Anterior cingulate cortex (tissue), 58 donors: ENCODE measurements at regions not wholly inside any gene's neighbourhood (a gene's known extent, or its start where the extent isn't known, plus 50 kb on each side); places are given as distances from the start of the nearest gene placed in this dataset.

Source experiments
- DNase-seq, 58 donors: peaks; one replicate each; lab custom pipeline; 2025; lab: John Stamatoyannopoulos, UW

DNA sequence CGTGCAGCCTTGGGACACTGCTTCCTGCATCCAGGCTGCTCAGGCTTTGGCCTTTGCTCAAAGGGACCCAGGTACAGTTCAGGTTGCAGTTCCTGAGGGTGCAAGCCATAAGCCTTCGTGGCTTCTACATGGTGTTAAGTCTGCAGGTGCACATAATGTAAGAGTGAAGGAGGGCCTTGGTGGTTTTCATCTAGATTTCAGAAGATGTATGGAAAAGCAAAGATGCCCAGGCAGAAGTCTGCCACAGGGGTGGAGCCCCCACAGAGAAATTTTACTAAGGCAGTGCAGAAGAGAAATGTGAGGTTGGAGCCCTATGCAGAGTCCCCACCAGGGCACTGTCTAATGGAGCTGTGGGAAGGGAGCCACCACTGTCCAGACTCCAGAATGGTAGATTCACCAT lies 200.9 kb downstream of the ICE1 start:
- no peak for DNase-seq

DNA sequence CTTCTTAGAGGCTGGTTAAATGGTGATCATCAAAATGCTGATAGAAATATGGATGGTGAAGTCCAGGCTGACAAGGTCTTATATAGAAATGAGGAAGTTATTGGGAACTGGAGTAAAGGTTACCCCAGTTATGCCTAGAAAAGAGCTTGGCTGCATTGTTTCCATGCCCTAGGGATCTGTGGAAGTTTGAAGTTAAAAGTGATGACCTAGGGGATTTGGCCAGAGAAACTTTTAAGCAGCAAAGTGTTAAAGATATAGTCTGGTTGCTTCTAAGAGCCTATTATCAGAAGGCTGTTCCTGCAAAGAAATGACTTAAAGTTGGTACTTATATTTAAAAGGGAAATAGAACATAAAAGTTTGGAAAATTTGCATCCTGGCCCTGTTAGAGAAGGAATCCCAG lies 200.3 kb downstream of the ICE1 start:
- no peak for DNase-seq

DNA sequence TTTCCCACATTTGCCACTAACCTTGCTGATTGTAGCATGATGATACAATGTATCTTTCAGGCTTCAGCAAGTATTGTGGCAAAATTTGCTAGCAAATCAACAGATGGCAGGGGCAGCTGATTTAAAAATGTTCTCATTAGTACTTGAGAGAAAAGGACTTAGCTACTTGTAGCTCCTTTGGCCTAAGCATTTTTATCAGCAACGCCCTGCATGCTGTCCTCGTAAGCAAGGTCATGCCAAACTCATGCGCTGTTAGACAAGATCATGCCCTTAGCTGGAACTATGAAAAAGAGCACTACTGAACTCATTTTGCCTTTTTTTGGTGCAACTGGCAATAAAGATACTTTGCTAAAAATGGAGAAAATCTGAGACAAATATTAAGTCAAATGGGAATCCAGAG lies 197.1 kb downstream of the ICE1 start:
- DNase-seq = no peak

DNA sequence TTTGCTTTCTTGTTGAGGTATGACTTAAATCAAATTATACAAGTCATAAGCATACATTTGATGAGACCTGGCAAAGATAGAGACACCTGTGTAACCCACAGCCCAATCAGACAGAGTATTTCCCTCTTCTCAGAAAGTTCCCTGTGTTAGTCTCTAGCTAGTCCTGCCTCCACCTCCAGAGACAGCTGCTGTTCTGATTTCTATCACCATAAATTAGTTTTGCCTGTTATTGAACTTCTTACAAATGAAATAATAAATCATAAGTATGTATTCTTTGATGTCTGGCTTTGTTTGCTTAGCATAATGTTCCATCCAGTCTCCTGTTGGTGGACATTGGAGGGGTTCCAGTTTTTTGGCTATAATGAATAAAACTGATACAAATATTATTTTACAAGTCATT lies 194.5 kb downstream of the ICE1 start:
- no peak for DNase-seq

DNA sequence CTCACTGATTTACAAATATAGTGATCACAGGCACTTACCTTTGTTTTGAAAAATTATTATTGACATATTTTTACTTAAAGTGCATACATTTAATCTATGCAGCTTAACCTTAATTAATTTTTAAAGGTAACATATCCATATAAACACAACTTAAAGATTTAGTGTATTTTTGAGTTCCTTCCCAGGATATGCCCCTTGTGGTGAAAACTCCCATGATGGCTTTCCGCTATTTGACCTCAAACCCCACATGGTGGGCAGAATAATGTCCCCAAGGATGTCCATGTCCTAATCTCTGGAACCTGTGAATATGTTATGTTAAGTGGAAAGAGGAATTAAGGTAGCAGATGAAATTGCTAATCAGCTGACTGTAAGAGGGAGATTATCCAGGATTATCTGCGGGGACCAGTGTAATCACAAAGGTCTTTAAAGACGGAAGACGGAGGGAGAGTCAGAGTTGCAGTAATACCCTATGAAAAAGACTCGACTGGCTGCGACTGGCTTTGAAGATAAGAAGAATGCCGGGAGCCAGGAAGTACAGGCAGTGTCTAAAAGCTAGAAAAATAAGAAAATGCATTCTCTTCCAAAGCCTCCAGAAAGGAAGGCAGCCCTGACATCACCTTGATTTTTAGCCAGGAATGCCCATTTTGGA lies 193.9 kb downstream of the ICE1 start:
- DNase-seq = no peak

DNA sequence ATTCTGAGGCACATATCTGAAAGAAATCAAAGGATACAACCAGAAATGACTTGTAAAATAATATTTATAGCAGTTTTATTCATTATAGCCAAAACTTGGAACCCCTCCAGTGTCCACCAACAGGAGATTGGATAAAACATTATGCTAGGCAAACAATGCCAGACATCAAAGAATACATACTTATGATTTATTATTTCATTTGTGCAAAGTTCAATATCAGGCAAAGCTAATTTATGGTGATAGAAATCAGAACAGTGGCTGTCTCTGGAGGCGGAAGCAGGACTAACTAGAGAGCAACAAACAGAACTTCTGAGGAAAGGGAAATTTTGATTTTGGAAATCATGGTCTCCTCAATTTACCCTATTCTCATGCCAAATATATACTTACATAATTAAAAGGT lies 193.1 kb downstream of the ICE1 start:
- no peak for DNase-seq

DNA sequence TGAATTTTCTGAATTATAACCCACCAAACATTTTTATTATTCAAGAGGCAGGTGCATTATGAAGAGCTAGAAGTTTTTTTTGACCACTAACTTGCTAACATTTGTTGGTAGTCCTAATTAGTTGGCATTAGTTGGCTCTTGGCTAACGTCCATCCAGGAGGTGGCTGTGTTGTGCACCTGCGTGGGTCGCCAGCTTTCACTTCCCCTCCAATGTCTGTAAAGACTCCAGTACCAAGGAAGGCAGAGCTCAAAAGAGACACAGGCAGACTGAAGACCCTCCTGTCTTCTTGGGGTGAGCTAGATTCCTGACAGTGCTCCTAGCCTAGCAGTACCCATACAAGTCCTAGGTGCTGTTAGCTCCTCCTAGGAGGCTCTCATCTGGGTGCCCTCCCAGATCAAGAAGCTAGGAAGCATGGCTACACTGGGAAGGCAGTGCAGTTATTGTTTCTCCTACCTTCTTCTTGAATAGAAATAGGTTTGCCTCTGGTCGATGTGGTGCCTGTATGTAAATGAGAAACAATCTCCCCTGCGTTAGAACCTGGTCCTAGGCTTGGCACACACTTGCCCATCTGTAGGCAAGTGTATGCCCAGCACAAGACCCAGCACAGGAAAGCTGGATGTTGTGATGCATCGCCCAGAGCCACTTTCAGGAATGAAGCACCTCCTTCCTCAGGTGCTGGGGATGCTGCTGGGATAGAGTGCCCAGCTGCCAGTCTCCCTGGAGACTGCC lies 190.9 kb downstream of the ICE1 start:
- no peak for DNase-seq

GRCh38 chr5:5612096-5612495 lies 189.6 kb downstream of the ICE1 start:
- DNase-seq = no peak

DNA sequence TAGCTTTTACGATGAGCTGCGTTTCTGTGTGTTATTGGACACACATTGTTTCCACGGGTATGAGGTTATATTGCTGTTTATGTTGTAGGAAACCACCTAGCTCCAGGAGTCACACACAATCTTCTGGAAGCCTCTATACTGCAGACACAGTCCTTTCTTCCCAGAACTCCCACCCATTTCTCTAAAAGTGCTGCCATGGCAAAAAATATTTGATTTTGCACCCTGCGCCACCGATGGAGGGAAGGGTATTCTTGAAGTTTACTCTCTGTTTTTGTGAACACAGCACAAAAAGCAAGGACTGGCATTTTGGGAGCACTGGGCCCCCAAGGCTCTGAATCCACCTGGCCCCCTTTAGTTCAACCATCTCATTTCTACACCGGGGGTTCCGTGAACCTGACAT lies 187.5 kb downstream of the ICE1 start:
- no peak for DNase-seq

- DNase-seq = no peak
Measured at GRCh38 chr5:5605170-5605764, 182.8 kb downstream of the ICE1 start.

DNA sequence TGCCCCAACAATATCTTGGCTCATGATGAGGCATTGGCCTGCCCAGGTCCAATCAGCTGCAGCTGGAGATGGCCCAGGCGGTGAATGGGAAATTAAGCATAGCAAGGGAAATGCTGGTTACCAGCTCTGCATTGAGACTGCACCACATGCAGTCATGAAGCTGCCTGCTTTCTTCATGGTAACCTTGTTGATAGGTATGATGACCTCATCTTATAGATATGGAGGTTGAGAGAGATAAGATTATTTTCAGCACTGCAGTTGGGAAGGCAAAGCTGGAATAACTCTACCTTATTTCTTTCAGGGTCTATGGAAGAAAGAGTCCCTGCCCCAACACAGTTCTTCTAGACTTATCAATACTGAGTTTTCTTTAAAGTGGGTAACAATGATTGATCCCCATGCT lies 180.1 kb downstream of the ICE1 start:
- no peak for DNase-seq

- DNase-seq = no peak
Measured at GRCh38 chr5:5598547-5599113, 176.2 kb downstream of the ICE1 start.

DNA sequence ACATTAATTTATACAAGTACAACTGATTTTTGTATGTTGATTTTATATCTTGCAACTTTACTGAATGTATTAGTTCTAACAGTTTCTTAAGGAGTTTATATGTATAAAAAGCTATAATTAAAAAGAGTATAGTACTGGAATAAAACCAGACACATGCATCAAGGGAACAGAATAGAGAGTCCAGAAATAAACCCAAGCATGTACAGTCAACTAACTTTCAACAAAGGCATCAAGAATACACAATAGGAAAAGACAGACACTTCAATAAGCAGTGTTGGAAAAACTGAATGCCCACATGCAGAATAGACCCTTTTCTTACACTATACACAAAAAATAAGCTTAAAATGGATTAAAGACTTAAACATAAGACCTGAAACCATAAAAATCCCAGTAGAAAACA lies 170.9 kb downstream of the ICE1 start:
- DNase-seq = no peak

- DNase-seq = no peak
Measured at GRCh38 chr5:5592541-5592940, 170.1 kb downstream of the ICE1 start.

DNA sequence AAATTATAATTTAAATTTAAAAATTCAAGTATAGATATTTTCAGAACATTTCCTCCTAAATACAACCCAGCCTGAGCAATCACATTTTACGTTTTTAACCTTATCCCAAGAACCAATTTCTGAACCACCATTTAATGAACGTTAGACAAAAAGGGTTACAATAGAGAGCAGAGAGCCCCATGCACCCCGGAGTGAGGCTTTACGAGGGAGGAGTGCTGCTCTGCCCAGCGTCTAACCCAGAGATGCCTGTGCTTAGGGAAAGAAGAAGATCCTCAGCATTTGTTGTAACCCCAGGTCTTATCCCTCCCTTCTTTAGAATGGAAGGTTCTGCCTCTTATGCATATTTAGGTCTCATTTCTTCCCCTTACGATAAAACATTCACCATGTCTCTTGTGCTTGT lies 169.1 kb downstream of the ICE1 start:
- no peak for DNase-seq

- no peak for DNase-seq
Measured at GRCh38 chr5:5589857-5590256, 167.4 kb downstream of the ICE1 start.

DNA sequence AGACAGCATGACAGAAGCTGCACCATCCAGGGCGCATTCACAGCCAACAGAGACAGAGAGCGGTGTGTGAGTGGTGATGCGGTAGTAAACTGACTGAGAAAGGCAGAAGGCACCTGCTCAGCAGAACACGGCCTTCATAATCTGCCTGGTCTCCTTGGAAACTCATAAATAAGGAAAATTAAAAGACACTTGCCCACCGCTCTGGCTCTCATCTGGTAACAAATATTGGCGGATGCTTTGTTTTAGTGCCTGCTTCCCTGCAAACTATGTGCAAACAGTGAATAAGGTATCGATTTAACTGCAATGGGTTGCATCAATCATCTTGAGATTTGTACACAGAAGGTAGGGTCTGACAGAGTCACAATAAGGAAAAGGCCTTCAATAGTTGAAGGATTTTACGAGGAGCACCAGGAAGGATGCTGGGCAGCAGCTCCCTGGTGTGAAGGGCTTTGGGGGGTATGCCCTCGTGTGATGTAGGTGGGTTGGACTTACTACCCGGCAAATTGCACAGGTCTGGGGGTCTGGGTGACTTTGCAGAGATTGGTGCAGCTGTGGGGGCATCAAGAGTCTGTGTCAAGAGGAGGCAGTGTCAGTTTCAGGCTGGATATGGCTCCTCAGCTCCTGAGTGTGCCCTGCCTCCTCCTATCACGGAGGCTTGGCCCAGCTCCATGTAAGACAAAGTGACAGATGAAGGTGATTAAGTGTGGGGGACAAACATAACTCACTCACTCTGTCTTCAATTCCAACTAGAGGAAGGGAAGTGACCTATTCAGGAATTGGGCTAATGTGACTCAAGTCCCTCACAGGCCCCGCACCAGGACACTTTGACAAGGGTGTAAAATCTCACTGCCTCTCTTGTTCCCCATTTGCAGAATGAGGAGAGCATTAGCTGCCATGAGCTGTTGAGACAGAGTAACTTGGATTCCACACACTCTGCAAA lies 166.7 kb downstream of the ICE1 start:
- DNase-seq = no peak

DNA sequence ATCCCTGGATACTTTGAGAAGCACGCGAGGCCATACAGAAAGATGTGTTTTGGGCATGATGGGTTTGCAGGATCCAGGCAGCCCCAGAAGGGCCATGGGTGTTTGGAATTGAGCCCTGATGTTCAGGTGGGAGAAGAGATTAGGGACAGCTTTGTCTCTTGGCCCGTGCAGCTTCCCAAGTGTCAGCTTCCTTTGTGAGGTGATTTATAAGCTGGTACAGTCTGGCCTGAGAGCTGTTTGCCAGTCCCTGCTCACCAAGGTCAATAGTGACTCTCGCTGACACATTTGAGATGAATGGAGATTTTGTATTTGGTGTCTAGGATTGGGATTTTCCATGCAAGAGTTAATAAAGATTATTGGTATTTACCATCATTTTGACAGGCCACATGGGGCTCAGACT lies 165.9 kb downstream of the ICE1 start:
- no peak for DNase-seq

- DNase-seq = no peak
Measured at GRCh38 chr5:5587474-5587873, 165.0 kb downstream of the ICE1 start.

DNA sequence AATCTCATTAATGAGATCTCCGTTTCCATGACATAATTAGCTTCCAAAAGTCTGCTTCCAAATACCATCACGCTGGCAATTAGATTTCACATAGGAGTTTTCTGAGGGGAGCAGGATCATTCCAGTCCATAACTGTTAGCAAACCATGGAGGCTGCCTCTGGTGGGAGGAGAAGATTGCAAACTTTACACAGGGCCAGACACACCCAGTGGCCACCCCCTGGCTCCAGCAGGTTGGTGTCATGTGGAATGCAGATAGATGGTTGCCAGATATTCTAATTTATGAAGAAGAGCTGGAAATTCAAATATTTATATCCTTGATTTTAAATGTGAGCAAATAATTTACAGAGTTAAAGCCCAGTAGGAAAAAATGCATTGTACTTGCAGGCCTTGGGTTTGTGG lies 164.2 kb downstream of the ICE1 start:
- DNase-seq = no peak
